Epidermal melanocyte (primary cell): ENCODE measurements at regions not wholly inside any gene's neighbourhood (a gene's known extent, or its start where the extent isn't known, plus 50 kb on each side); places are given as distances from the start of the nearest gene placed in this dataset.

Source experiments
- DNase-seq: peaks from one replicate; pipeline ENCODE4 v3.0.0; 2011; ENCODE audit warnings: low spot score; ENCODE audit not compliant: insufficient read length

DNA sequence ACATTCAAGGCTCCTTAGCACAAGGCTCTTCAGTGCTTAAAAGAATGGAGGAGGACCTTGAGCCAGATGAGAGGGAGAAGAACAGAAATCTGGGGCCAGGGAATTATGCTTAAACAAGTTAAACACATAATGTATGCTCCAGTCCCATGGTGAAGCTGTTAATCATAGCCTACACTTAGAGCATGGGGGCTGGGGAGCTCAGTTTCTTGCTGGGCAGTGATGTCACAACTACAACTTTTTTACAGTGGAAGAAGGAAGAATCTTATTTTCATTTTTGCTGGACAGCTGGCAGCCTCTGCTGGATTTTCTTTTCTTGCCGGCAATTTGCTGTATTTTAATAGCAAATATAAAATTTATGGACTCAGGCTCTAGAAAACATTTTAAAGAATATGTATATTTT, 432.5 kb downstream of the CD109 start:
- no peak for DNase-seq

GRCh38 chr6:74117113-74117512, 421.1 kb downstream of the CD109 start:
- no peak for DNase-seq

GRCh38 chr6:74115674-74116073, 419.7 kb downstream of the CD109 start:
- DNase-seq, result no peak

DNA sequence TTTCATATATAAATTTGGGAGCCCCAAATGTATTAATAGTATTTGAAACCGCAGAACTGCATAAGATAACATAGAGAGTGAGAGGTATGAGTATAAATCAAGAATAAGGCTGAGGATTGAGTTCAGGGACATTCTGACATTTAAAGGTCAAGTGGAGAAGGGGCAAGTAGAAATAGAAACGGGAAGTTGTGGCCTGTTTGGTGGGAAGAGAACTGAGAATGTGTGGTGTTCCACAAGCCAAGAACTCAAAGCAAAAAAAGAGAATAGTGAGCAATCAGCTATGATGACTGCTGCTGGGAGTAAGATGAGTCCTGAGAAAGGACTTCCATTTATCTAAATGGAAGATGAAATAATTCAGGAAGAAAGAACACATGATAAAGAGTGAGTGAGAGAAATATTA, 418.4 kb downstream of the CD109 start:
- DNase-seq, result no peak

DNA sequence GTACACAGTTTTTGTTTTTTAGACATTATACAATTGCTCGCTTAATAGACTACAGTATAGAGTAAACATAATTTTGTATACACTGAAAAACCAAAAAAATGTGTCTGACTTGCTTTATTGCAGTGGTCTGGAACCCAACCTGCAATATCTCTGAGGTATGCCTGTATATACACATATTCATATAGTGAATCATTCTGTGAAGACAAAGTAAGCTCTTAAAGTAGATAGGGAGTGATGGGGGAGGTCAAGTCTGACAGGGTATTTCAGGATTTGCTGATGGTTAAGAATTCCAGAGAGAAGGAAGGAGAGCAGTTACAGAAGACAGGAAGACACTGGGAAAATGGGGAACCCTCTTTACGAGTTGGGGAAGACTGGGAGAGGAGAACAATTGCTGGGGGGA, 417.9 kb downstream of the CD109 start:
- no peak for DNase-seq

DNA sequence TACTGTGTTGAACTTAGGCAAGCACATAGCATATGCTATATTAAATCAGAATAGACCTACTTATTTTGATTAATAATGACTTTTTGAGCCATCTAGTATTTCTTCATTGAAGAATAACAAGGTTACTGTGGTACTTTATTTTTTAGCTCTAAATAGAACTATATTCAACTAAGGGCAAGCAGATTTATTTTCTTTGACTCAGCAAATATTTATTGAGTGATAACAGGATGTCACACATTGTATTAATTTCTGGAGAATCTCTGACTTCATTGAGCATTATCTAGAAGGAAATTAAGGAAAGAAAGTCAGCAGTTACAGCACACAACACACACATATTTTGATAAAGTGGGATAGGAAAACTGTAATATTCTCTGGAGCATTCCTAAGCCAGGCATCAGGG, 407.4 kb downstream of the CD109 start:
- no peak for DNase-seq

GRCh38 chr6:74100719-74101287, 404.8 kb downstream of the CD109 start:
- DNase-seq, result no peak

GRCh38 chr6:74096329-74096728, 400.3 kb downstream of the CD109 start:
- no peak for DNase-seq

GRCh38 chr6:74093361-74093760, 397.4 kb downstream of the CD109 start:
- no peak for DNase-seq

- no peak for DNase-seq
These were observed 395.8 kb downstream of the CD109 start for GRCh38 chr6:74091794-74092157.

DNA sequence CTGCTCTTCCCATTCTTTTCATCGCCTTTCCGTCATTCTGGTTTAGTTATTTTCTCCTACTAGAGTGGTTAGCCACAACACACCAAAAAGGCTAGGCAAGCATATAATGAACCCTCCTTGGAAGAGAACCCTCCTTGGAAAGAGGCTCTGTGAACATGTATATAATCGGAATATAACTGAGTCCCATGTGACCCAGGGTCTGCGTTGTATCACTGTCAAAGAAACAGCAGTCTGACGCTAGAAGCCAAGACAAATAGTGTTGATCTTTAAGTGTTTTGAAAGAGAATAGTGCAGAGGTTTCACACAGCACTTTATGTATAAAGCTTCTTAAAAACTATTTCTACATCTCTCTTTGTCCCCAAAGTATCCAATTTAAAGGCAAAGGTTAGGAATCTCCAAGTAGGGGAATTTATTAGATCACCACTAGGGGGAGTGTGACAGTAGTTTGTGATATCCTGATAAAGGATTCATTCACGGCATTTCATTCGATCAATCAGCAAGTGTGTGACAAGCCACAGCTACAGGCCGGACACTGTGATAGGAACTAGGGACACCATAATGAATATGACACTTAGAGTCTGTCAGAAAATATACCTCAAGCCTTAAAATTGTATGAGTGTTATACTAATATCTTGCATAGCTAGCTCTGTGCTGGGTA, 395.3 kb downstream of the CD109 start:
- peak; percentile 33 for DNase-seq

DNA sequence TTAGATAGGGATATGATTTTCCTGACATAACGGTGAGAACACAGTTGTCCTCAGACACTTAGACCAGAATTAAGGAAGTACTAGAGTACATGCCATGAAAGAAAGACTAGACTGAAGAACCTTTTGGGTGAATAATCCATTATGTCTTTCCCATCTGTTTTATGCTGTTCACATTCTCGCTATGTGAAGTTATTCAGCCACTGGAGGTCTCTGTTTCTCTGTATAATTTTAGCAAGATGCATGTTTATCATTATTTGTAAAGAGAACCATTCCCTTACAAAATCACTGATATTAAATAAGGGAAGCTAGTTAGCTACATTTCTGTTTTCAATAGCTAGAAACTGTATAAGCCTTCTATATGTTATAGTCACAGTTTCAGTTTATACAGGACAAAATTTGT, 391.9 kb downstream of the CD109 start:
- DNase-seq, result no peak

- no peak for DNase-seq
These were observed 379.9 kb downstream of the CD109 start for GRCh38 chr6:74075896-74076295.

- peak; percentile 42 for DNase-seq
These were observed 379.3 kb downstream of the CD109 start for GRCh38 chr6:74075323-74075722.

- no peak for DNase-seq
These were observed 378.6 kb downstream of the CD109 start for GRCh38 chr6:74074645-74075044.

DNA sequence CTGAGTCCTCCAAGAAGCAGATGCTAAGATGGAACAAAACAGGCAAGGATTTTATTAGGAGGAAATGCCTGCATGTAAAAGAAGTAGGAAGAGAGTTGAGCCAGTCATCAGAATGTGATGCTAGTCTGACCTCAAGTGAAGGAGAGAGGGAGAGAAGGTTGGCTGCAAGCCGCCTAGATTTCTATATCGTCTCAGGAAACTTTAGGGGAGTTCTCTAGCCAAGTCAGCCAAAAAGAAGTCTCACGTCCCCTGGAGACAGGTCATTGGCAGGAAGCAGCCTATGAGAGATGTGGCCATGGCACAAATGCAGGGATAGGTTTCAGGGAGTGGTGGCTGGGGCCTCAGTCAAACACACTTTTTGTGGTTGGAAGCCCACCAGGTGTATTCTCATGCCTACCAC, 378.0 kb downstream of the CD109 start:
- DNase-seq, result no peak

GRCh38 chr6:74073429-74073828, 377.4 kb downstream of the CD109 start:
- DNase-seq, result no peak

DNA sequence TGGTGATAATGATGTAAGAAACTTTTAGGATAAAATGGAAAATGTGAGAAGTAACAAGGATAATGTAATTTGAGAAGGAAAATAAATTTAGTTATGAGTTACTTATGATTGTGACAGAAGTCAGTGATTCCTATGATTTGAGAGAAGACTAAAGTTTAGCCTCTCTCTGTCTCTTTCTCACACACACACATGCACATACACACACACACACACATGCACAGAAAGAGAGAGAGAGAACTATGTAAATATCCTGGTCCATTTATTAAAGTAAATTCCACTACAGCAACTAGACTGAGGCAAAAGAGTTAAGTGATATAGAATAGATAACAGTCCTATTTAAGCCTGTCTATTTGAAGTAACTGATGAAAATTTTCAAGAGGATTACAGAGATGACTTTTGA, 375.2 kb downstream of the CD109 start:
- no peak for DNase-seq

GRCh38 chr6:74070711-74071110, 374.7 kb downstream of the CD109 start:
- no peak for DNase-seq

DNA sequence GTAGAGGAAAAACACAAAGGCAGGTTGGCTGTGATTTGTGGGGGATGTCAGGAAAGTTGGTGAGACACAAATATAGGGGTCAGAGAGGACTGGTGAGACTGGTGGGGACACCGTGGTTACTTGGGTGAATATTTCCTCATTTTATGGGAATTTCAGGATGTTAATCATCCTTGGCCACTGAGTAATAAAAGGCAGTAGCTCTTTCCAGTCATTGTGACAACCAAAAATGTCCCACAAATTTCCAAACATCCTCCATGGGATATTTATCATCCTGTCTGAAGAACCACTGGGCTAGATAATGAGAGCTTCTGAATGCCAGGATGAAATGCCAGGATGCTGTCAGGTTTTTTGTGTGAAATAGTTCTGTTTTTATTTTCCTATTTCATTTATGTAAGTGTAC, 374.1 kb downstream of the CD109 start:
- no peak for DNase-seq

DNA sequence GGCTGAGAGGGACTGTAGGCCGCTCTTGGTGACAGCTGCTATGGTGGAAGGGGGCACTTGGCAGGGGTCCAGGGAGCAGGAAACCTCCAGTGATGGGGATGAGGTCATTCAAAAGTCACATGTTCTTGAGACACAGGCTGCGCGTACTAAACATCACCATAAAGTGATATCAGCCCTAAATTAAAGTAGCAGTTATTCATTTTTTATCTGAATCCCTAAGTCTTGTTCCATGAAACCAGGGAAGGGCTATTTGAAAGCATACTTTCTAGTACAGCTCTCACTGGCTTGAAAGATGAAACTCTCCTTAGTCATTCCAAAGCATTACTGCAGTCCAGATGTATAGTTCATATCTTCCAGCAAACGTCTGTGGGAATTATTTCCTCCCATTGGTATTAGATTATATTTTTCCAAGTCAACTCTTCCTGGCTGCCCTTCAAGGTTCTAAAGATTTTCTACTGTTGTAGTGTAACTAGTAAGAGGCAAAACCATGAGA, 373.1 kb downstream of the CD109 start:
- no peak for DNase-seq

DNA sequence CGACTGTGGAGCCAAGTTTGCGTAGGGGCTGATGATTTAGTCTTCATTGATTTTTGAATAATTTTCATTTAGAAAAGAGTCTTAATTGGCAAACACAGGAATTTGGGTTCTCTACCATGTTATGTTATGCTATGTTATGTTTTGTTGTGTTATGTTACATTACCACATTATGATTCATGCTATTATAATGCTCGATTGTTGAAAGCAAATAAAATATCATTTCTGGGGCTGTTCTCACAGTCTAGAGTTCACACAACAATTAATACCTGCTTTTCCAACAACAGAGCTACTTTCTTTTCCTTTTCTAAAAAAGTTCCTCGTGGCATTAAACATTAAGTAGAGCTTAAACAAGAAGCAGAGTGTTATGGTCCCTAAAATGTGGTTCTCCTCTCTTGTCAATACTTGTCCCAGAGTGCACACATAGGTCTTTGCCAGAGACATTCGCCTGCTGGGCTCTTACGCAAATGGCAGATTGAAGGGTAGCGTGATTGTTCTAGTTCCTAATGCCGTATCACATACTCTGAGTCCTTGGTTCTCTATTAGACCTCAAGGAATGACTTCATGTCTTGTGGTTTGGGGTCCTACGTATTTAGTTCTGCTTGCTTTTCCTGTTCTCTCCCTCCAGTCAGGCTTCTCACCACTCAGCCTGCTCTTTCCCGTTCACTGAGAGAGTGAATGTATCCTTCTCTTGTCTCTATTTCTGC, 370.3 kb downstream of the CD109 start:
- no peak for DNase-seq

DNA sequence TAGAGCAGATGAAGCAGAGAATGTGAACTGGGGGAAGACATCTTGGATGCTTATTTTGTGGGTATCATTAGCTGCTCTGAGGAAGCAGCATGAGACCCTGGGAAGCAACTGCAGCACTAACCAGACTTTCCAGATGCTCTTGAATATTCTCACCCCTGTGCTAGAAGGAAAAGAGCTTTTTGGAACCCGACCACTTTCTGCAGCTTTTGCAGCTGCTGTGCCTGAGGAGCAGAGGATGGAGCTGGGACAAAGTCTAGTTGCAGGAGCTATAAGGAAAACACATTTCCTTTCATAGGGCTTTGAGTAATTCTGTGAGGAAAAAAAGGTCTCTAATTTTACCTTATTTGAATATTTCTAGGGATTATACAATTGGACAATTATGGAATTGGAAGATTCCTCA, 369.7 kb downstream of the CD109 start:
- no peak for DNase-seq
